HEK293T (cell line): ENCODE measurements at regions not wholly inside any gene's neighbourhood (a gene's known extent, or its start where the extent isn't known, plus 50 kb on each side); places are given as distances from the start of the nearest gene placed in this dataset.

Experiments used
- CTCF ChIA-PET: fragments of 350-600 bp; formaldehyde crosslinking; extraction: SDS; loops from one replicate; lab custom pipeline; 2021; ENCODE audit warnings: antibody characterized with exemption, inconsistent platforms; lab: Yijun Ruan, JAX
- POLR2A ChIA-PET: fragments of 350-600 bp; formaldehyde crosslinking; extraction: SDS; loops from one replicate; lab custom pipeline; 2020; ENCODE audit warnings: antibody characterized with exemption, inconsistent platforms; lab: Yijun Ruan, JAX
- DNase-seq: peaks from one replicate; pipeline ENCODE4 v3.0.0; 2012; ENCODE audit warnings: mixed read lengths; ENCODE audit errors: extremely low spot score
- ARNT ChIP-seq: fragments of 450-650 bp; IDR thresholded peaks from 2 replicates; pipeline ENCODE4 v1.6.1; 2017; ENCODE audit warnings: mild to moderate bottlenecking
- BHLHE40 ChIP-seq: fragments of 450-650 bp; IDR thresholded peaks from 2 replicates; pipeline ENCODE4 v1.6.1; 2016; ENCODE audit warnings: mild to moderate bottlenecking, moderate library complexity, borderline replicate concordance
- CTBP1 ChIP-seq: fragments of 450-650 bp; IDR thresholded peaks from 2 replicates; pipeline ENCODE4 v1.6.1; 2016; ENCODE audit warnings: borderline replicate concordance
- ELF4 ChIP-seq: fragments of 450-650 bp; IDR thresholded peaks from 2 replicates; pipeline ENCODE4 v1.6.1; 2017; ENCODE audit warnings: antibody characterized with exemption
- FOXA1 ChIP-seq: fragments of 450-650 bp; IDR thresholded peaks from 2 replicates; pipeline ENCODE4 v1.6.1; 2016; ENCODE audit warnings: mild to moderate bottlenecking
- FOXK2 ChIP-seq: fragments of 450-650 bp; IDR thresholded peaks from 2 replicates; pipeline ENCODE4 v1.6.1; 2016; ENCODE audit warnings: mild to moderate bottlenecking
- FOXM1 ChIP-seq: fragments of 450-650 bp; IDR thresholded peaks from 2 replicates; pipeline ENCODE4 v1.6.1; 2017; ENCODE audit warnings: mild to moderate bottlenecking, borderline replicate concordance
- HDGF ChIP-seq: fragments of 450-650 bp; IDR thresholded peaks from 2 replicates; pipeline ENCODE4 v1.6.1; 2017; ENCODE audit warnings: antibody characterized with exemption, borderline replicate concordance
- L3MBTL2 ChIP-seq: fragments of 450-650 bp; conservative IDR thresholded peaks from 2 replicates; pipeline ENCODE4 v1.6.1; 2016; ENCODE audit warnings: mild to moderate bottlenecking
- LEF1 ChIP-seq: fragments of 450-650 bp; IDR thresholded peaks from 2 replicates; pipeline ENCODE4 v1.6.1; 2017; ENCODE audit warnings: mild to moderate bottlenecking, borderline replicate concordance
- NFRKB ChIP-seq: fragments of 450-650 bp; IDR thresholded peaks from 2 replicates; pipeline ENCODE4 v1.6.1; 2016; ENCODE audit warnings: mild to moderate bottlenecking, moderate library complexity
- PKNOX1 ChIP-seq: fragments of 450-650 bp; IDR thresholded peaks from 2 replicates; pipeline ENCODE4 v1.6.1; 2016
- SP1 ChIP-seq: fragments of 450-650 bp; IDR thresholded peaks from 2 replicates; pipeline ENCODE4 v1.6.1; 2017
- SUZ12 ChIP-seq: fragments of 450-650 bp; IDR thresholded peaks from 2 replicates; pipeline ENCODE4 v1.6.1; 2016; ENCODE audit warnings: mild to moderate bottlenecking
- TARDBP ChIP-seq: fragments of 450-650 bp; IDR thresholded peaks from 2 replicates; pipeline ENCODE4 v1.6.1; 2016
- ZNF384 ChIP-seq: fragments of 450-650 bp; IDR thresholded peaks from 2 replicates; pipeline ENCODE4 v1.6.1; 2016

- TF ChIP-seq ZNF384, result no peak
- no peak for TF ChIP-seq ELF4
- no peak for TF ChIP-seq PKNOX1
- TF ChIP-seq HDGF, result no peak
- TF ChIP-seq SUZ12, result no peak
- no peak for TF ChIP-seq FOXM1
- ChIA-PET POLR2A (no interaction called here), CTCF (no interaction called here)
- no peak for DNase-seq
These were observed 427.6 kb upstream of the WWC1 start for GRCh38 chr5:167863883-167864282.

- DNase-seq, result no peak
- ChIA-PET CTCF (no interaction called here), POLR2A (no interaction called here)
- TF ChIP-seq TARDBP (no peak), CTBP1 (no peak), FOXA1 (no peak), FOXM1 (no peak), BHLHE40 (no peak), HDGF (no peak), ELF4 (no peak), ARNT (no peak), LEF1 (no peak), FOXK2 (no peak), SP1 (no peak), PKNOX1 (no peak), SUZ12 (no peak), NFRKB (no peak), L3MBTL2 (no peak)
These were observed 426.6 kb upstream of the WWC1 start for GRCh38 chr5:167864801-167865200.

- TF ChIP-seq NFRKB (no peak), HDGF (no peak), FOXA1 (no peak), ZNF384 (no peak), LEF1 (no peak), PKNOX1 (no peak), SUZ12 (no peak), TARDBP (no peak), CTBP1 (no peak)
- CTCF ChIA-PET, result no interaction called here
- no peak for DNase-seq
- POLR2A ChIA-PET, result no interaction called here
These were observed 424.6 kb upstream of the WWC1 start for GRCh38 chr5:167866797-167867196.

- TF ChIP-seq L3MBTL2 (no peak), TARDBP (no peak), NFRKB (no peak), ELF4 (no peak), FOXA1 (no peak), LEF1 (no peak), SP1 (no peak), HDGF (no peak), BHLHE40 (no peak), PKNOX1 (no peak)
- ChIA-PET POLR2A (no interaction called here), CTCF (no interaction called here)
- DNase-seq, result no peak
These were observed 424.2 kb upstream of the WWC1 start for GRCh38 chr5:167867281-167867680.

GRCh38 chr5:167869125-167869524 is 422.3 kb upstream of the WWC1 start:
- DNase-seq, result no peak
- ChIA-PET CTCF (no interaction called here), POLR2A (no interaction called here)
- TF ChIP-seq FOXM1, result no peak
- TF ChIP-seq ARNT, result no peak
- TF ChIP-seq TARDBP, result no peak
- TF ChIP-seq FOXA1, result no peak
- no peak for TF ChIP-seq BHLHE40
- TF ChIP-seq ELF4, result no peak
- no peak for TF ChIP-seq CTBP1
- TF ChIP-seq FOXK2, result no peak
- TF ChIP-seq NFRKB, result no peak
- TF ChIP-seq SP1, result no peak
- TF ChIP-seq LEF1, result no peak
- TF ChIP-seq SUZ12, result no peak
- no peak for TF ChIP-seq HDGF
- TF ChIP-seq ZNF384, result no peak
- no peak for TF ChIP-seq PKNOX1

GRCh38 chr5:167870055-167870454 is 421.4 kb upstream of the WWC1 start:
- POLR2A ChIA-PET, result no interaction called here
- CTCF ChIA-PET, result no interaction called here
- no peak for TF ChIP-seq PKNOX1
- TF ChIP-seq FOXA1, result no peak
- no peak for TF ChIP-seq BHLHE40
- no peak for TF ChIP-seq LEF1
- TF ChIP-seq NFRKB, result no peak
- no peak for TF ChIP-seq SUZ12
- TF ChIP-seq SP1, result no peak
- TF ChIP-seq HDGF, result no peak
- TF ChIP-seq ZNF384, result no peak
- no peak for DNase-seq
